Epithelial cell of esophagus (primary cell): ENCODE measurements at regions not wholly inside any gene's neighbourhood (a gene's known extent, or its start where the extent isn't known, plus 50 kb on each side); places are given as distances from the start of the nearest gene placed in this dataset.
"Not testable (repeated sequence)": the region's sequence is repeated elsewhere in the genome, so short reads cannot be mapped to it uniquely, and the experiment has no call there.

ENCODE experiments used
- DNase-seq: peaks from one replicate; pipeline ENCODE4 v3.0.0; 2010; ENCODE audit warnings: low read depth
- H3K4me3 ChIP-seq: 2 replicates; pipeline ENCODE4 v1.5.1; 2011; ENCODE audit warnings: mild to moderate bottlenecking, low read length, control low read depth
- CTCF ChIP-seq: IDR thresholded peaks from 2 replicates; pipeline ENCODE4 v1.5.1; 2011; ENCODE audit warnings: low read depth, mild to moderate bottlenecking, low read length, control low read depth, inconsistent platforms; ENCODE audit not compliant: insufficient read depth; ENCODE audit errors: missing control alignments

- no peak for DNase-seq
- no peak for TF ChIP-seq CTCF
- no peak overlapping the region for H3K4me3 ChIP-seq
These were observed 187.5 kb downstream of the XPNPEP1 start for GRCh38 chr10:109735776-109736175.

- TF ChIP-seq CTCF, result no peak
- no peak for DNase-seq
- H3K4me3 ChIP-seq, result no peak overlapping the region
These were observed 190.9 kb downstream of the XPNPEP1 start for GRCh38 chr10:109732254-109732965.

- not testable (repeated sequence) for H3K4me3 ChIP-seq, DNase-seq
These were observed 193.4 kb downstream of the XPNPEP1 start for GRCh38 chr10:109729895-109730294.

GRCh38 chr10:109727436-109727835 is 195.9 kb downstream of the XPNPEP1 start:
- no peak overlapping the region for H3K4me3 ChIP-seq
- no peak for TF ChIP-seq CTCF
- no peak for DNase-seq

GRCh38 chr10:109726473-109726872 is 196.8 kb downstream of the XPNPEP1 start:
- no peak overlapping the region for H3K4me3 ChIP-seq
- no peak for DNase-seq
- no peak for TF ChIP-seq CTCF

- no peak for DNase-seq
- TF ChIP-seq CTCF, result no peak
- H3K4me3 ChIP-seq, result no peak overlapping the region
These were observed 200.0 kb downstream of the XPNPEP1 start for GRCh38 chr10:109723305-109723704.

GRCh38 chr10:109721453-109722064 is 201.8 kb downstream of the XPNPEP1 start:
- no peak for DNase-seq
- TF ChIP-seq CTCF, result no peak
- no peak overlapping the region for H3K4me3 ChIP-seq
